Nephron progenitor cell (in vitro differentiated cells): ENCODE measurements at regions not wholly inside any gene's neighbourhood (a gene's known extent, or its start where the extent isn't known, plus 50 kb on each side); places are given as distances from the start of the nearest gene placed in this dataset.
"Not testable (repeated sequence)": the region's sequence is repeated elsewhere in the genome, so short reads cannot be mapped to it uniquely, and the experiment has no call there.

Source experiments
- DNase-seq: peaks from one replicate; pipeline ENCODE4 v3.0.0; 2021
- H3K27ac Mint-ChIP-seq: 2 replicates; pipeline ENCODE4 v1.8.0; 2021; ENCODE audit warnings: mild to moderate bottlenecking, moderate library complexity, mixed read lengths
- H3K27me3 Mint-ChIP-seq: 2 replicates; pipeline ENCODE4 v1.8.0; 2021; ENCODE audit warnings: mild to moderate bottlenecking, low read depth, mixed read lengths; ENCODE audit not compliant: poor library complexity
- H3K36me3 Mint-ChIP-seq: 2 replicates; pipeline ENCODE4 v1.8.0; 2021; ENCODE audit warnings: low read depth, mixed read lengths
- H3K4me1 Mint-ChIP-seq: 2 replicates; pipeline ENCODE4 v1.8.0; 2021; ENCODE audit warnings: mixed read lengths
- H3K4me3 Mint-ChIP-seq: 2 replicates; pipeline ENCODE4 v1.8.0; 2021; ENCODE audit warnings: mild to moderate bottlenecking, moderate library complexity, mixed read lengths
- H3K9me3 Mint-ChIP-seq: 2 replicates; pipeline ENCODE4 v1.8.0; 2021; ENCODE audit warnings: mild to moderate bottlenecking, moderate library complexity, mixed read lengths
- CTCF ChIP-seq: fragments of 200-600 bp; sonication (generic); IDR thresholded peaks from 2 replicates; pipeline ENCODE4 v1.5.0; 2021; ENCODE audit warnings: antibody characterized with exemption

- H3K4me1 Mint-ChIP-seq: no peaks in the 10 kb centered on the region
- no peak for TF ChIP-seq CTCF
- H3K9me3 Mint-ChIP-seq: no peaks in the 10 kb centered on the region
- no peaks in the 10 kb centered on the region for H3K27me3 Mint-ChIP-seq
- no peak overlapping the region for H3K27ac Mint-ChIP-seq
- DNase-seq: no peak
- no peaks in the 10 kb centered on the region for H3K36me3 Mint-ChIP-seq
- H3K4me3 Mint-ChIP-seq: no peak overlapping the region
These were observed 329.4 kb upstream of the PABPC4L start for GRCh38 chr4:134531013-134531412.

- H3K27ac Mint-ChIP-seq: no peak overlapping the region
- H3K4me3 Mint-ChIP-seq: no peak overlapping the region
- H3K36me3 Mint-ChIP-seq: no peaks in the 10 kb centered on the region
- DNase-seq: no peak
- no peaks in the 10 kb centered on the region for H3K4me1 Mint-ChIP-seq
- no peak for TF ChIP-seq CTCF
- H3K9me3 Mint-ChIP-seq: no peaks in the 10 kb centered on the region
- H3K27me3 Mint-ChIP-seq: no peaks in the 10 kb centered on the region
These were observed 328.0 kb upstream of the PABPC4L start for GRCh38 chr4:134529629-134530028.

GRCh38 chr4:134518574-134519217 is 317.1 kb upstream of the PABPC4L start:
- Mint-ChIP-seq H3K36me3 (no peaks in the 10 kb centered on the region), H3K27ac (no peak overlapping the region), H3K4me3 (no peak overlapping the region), H3K9me3 (no peaks in the 10 kb centered on the region), H3K27me3 (peaks cover 3% of the 10 kb centered on the region), H3K4me1 (no peaks in the 10 kb centered on the region)
- TF ChIP-seq CTCF: no peak
- DNase-seq: no peak

- H3K4me1 Mint-ChIP-seq: no peaks in the 10 kb centered on the region
- no peaks in the 10 kb centered on the region for H3K36me3 Mint-ChIP-seq
- H3K4me3 Mint-ChIP-seq: no peak overlapping the region
- no peak for DNase-seq
- no peak for TF ChIP-seq CTCF
- no peaks in the 10 kb centered on the region for H3K27me3 Mint-ChIP-seq
- no peak overlapping the region for H3K27ac Mint-ChIP-seq
- no peaks in the 10 kb centered on the region for H3K9me3 Mint-ChIP-seq
These were observed 309.0 kb upstream of the PABPC4L start for GRCh38 chr4:134510544-134510943.

- Mint-ChIP-seq H3K4me1 (no peaks in the 10 kb centered on the region), H3K9me3 (peaks cover 7% of the 10 kb centered on the region), H3K27ac (no peak overlapping the region), H3K27me3 (no peaks in the 10 kb centered on the region), H3K4me3 (no peak overlapping the region), H3K36me3 (no peaks in the 10 kb centered on the region)
- DNase-seq: no peak
- TF ChIP-seq CTCF: no peak
These were observed 303.9 kb upstream of the PABPC4L start for GRCh38 chr4:134505511-134505910.

- Mint-ChIP-seq H3K36me3 (no peaks in the 10 kb centered on the region), H3K4me1 (no peaks in the 10 kb centered on the region), H3K27me3 (no peaks in the 10 kb centered on the region), H3K9me3 (peaks cover 7% of the 10 kb centered on the region), H3K27ac (no peak overlapping the region), H3K4me3 (no peak overlapping the region)
- no peak for TF ChIP-seq CTCF
- no peak for DNase-seq
These were observed 300.5 kb upstream of the PABPC4L start for GRCh38 chr4:134501973-134502643.

- DNase-seq, H3K27me3 Mint-ChIP-seq, H3K27ac Mint-ChIP-seq, H3K36me3 Mint-ChIP-seq, H3K9me3 Mint-ChIP-seq, H3K4me3 Mint-ChIP-seq, H3K4me1 Mint-ChIP-seq: not testable (repeated sequence)
These were observed 299.9 kb upstream of the PABPC4L start for GRCh38 chr4:134501488-134501887.
